ENCODE measurements at regions not wholly inside any gene's neighbourhood (a gene's known extent, or its start where the extent isn't known, plus 50 kb on each side); places are given as distances from the start of the nearest gene placed in this dataset.
"Not testable (repeated sequence)": the region's sequence is repeated elsewhere in the genome, so short reads cannot be mapped to it uniquely, and the experiment has no call there.

- H3K9me3 ChIP-seq (ENCODE audit: low read depth, low read length, poor library complexity, severe bottlenecking), result no peaks in the 10 kb centered on the region
- intact Hi-C loops (cut with micrococcal nuclease; ENCODE audit: unreplicated experiment), result no loop called here
- H3K27ac ChIP-seq (ENCODE audit: low read depth, low read length, poor library complexity, severe bottlenecking), result no peak overlapping the region
- H3K36me3 ChIP-seq (ENCODE audit: insufficient read depth, low read length, poor library complexity, severe bottlenecking), result no peaks in the 10 kb centered on the region
- POLR2A ChIA-PET (ENCODE audit: low non-redundant PET), result no interaction called here
- CTCF ChIA-PET, result no interaction called here
- H3K27me3 ChIP-seq (replicated peaks; ENCODE audit: insufficient read depth, low read depth, low read length, poor library complexity), result peaks cover 8% of the 10 kb centered on the region
- no peak overlapping the region for H3K4me3 ChIP-seq (ENCODE audit: low read depth, low read length, poor library complexity, severe bottlenecking)
- no peaks in the 10 kb centered on the region for H3K4me1 ChIP-seq (ENCODE audit: insufficient read depth, low read length, poor library complexity, severe bottlenecking)
- no TSS peak for BruUV-seq (replicated peaks)
- TF ChIP-seq EZH2 (IDR thresholded peaks at IDR 0.05; ENCODE audit: borderline replicate concordance, low read depth, low read length, poor library complexity, severe bottlenecking), result no peak
- TF ChIP-seq CTCF (conservative IDR thresholded peaks at IDR 0.05; ENCODE audit: low read depth, low read length), result no peak
- no peak for DNase-seq (ENCODE audit: low spot score)
Observed at GRCh38 chr5:136563489-136563888, 198.1 kb upstream of the TRPC7 start.

DNA sequence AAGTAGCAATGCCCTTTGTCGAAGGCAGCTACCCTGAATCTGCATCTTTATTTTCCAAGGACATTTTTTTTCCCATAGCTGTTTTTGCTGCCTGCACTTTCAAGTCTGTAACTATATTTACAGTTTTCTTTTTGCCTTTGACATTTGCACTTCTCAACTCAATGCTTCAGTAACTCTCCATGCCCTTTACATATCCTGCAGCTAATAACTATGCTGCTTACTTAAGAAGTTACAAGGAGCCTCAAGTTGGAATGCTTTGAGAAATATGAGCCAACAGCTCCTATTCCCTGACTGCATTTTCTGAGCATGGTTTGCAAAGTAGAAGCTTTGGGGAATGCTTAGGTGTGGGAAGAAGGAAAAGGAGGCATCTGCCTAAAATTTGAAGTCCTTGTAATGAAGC is 194.8 kb upstream of the TRPC7 start:
- ChIA-PET CTCF (no interaction called here), POLR2A (ENCODE audit: low non-redundant PET) (no interaction called here)
- Histone ChIP-seq H3K27me3 (replicated peaks; ENCODE audit: insufficient read depth, low read depth, low read length, poor library complexity) (peaks cover 8% of the 10 kb centered on the region), H3K9me3 (ENCODE audit: low read depth, low read length, poor library complexity, severe bottlenecking) (no peaks in the 10 kb centered on the region), H3K27ac (ENCODE audit: low read depth, low read length, poor library complexity, severe bottlenecking) (no peak overlapping the region), H3K36me3 (ENCODE audit: insufficient read depth, low read length, poor library complexity, severe bottlenecking) (no peaks in the 10 kb centered on the region), H3K4me3 (ENCODE audit: low read depth, low read length, poor library complexity, severe bottlenecking) (no peak overlapping the region), H3K4me1 (ENCODE audit: insufficient read depth, low read length, poor library complexity, severe bottlenecking) (no peaks in the 10 kb centered on the region)
- no peak for DNase-seq (ENCODE audit: low spot score)
- BruUV-seq (replicated peaks), result no TSS peak
- intact Hi-C loops (cut with micrococcal nuclease; ENCODE audit: unreplicated experiment), result no loop called here
- TF ChIP-seq CTCF (conservative IDR thresholded peaks at IDR 0.05; ENCODE audit: low read depth, low read length) (no peak), EZH2 (IDR thresholded peaks at IDR 0.05; ENCODE audit: borderline replicate concordance, low read depth, low read length, poor library complexity, severe bottlenecking) (no peak)

GRCh38 chr5:136559651-136560050 is 194.3 kb upstream of the TRPC7 start:
- Histone ChIP-seq H3K4me3 (ENCODE audit: low read depth, low read length, poor library complexity, severe bottlenecking) (no peak overlapping the region), H3K4me1 (ENCODE audit: insufficient read depth, low read length, poor library complexity, severe bottlenecking) (no peaks in the 10 kb centered on the region), H3K27ac (ENCODE audit: low read depth, low read length, poor library complexity, severe bottlenecking) (no peak overlapping the region), H3K9me3 (ENCODE audit: low read depth, low read length, poor library complexity, severe bottlenecking) (no peaks in the 10 kb centered on the region), H3K36me3 (ENCODE audit: insufficient read depth, low read length, poor library complexity, severe bottlenecking) (no peaks in the 10 kb centered on the region), H3K27me3 (replicated peaks; ENCODE audit: insufficient read depth, low read depth, low read length, poor library complexity) (peaks cover 8% of the 10 kb centered on the region)
- CTCF ChIA-PET, result no interaction called here
- DNase-seq (ENCODE audit: low spot score), result no peak
- no TSS peak for BruUV-seq (replicated peaks)
- TF ChIP-seq CTCF (conservative IDR thresholded peaks at IDR 0.05; ENCODE audit: low read depth, low read length), result no peak
- TF ChIP-seq EZH2 (IDR thresholded peaks at IDR 0.05; ENCODE audit: borderline replicate concordance, low read depth, low read length, poor library complexity, severe bottlenecking), result no peak
- POLR2A ChIA-PET (ENCODE audit: low non-redundant PET), result no interaction called here
- intact Hi-C loops (cut with micrococcal nuclease; ENCODE audit: unreplicated experiment), result no loop called here

GRCh38 chr5:136547096-136547495 is 181.8 kb upstream of the TRPC7 start:
- intact Hi-C loops (cut with micrococcal nuclease; ENCODE audit: unreplicated experiment); H3K4me3 ChIP-seq (ENCODE audit: low read depth, low read length, poor library complexity, severe bottlenecking); H3K27me3 ChIP-seq (replicated peaks; ENCODE audit: insufficient read depth, low read depth, low read length, poor library complexity); POLR2A ChIA-PET (ENCODE audit: low non-redundant PET); H3K27ac ChIP-seq (ENCODE audit: low read depth, low read length, poor library complexity, severe bottlenecking); CTCF ChIA-PET; DNase-seq (ENCODE audit: low spot score); H3K4me1 ChIP-seq (ENCODE audit: insufficient read depth, low read length, poor library complexity, severe bottlenecking); H3K36me3 ChIP-seq (ENCODE audit: insufficient read depth, low read length, poor library complexity, severe bottlenecking); H3K9me3 ChIP-seq (ENCODE audit: low read depth, low read length, poor library complexity, severe bottlenecking); BruUV-seq (replicated peaks): not testable (repeated sequence)

- H3K27me3 ChIP-seq (replicated peaks; ENCODE audit: insufficient read depth, low read depth, low read length, poor library complexity); BruUV-seq (replicated peaks); POLR2A ChIA-PET (ENCODE audit: low non-redundant PET); intact Hi-C loops (cut with micrococcal nuclease; ENCODE audit: unreplicated experiment); H3K27ac ChIP-seq (ENCODE audit: low read depth, low read length, poor library complexity, severe bottlenecking); H3K36me3 ChIP-seq (ENCODE audit: insufficient read depth, low read length, poor library complexity, severe bottlenecking); H3K9me3 ChIP-seq (ENCODE audit: low read depth, low read length, poor library complexity, severe bottlenecking); H3K4me1 ChIP-seq (ENCODE audit: insufficient read depth, low read length, poor library complexity, severe bottlenecking); H3K4me3 ChIP-seq (ENCODE audit: low read depth, low read length, poor library complexity, severe bottlenecking); CTCF ChIA-PET; DNase-seq (ENCODE audit: low spot score): not testable (repeated sequence)
Observed at GRCh38 chr5:136546441-136546840, 181.1 kb upstream of the TRPC7 start.

- H3K27me3 ChIP-seq (replicated peaks; ENCODE audit: insufficient read depth, low read depth, low read length, poor library complexity), result peaks cover 15% of the 10 kb centered on the region
- DNase-seq (ENCODE audit: low spot score); H3K9me3 ChIP-seq (ENCODE audit: low read depth, low read length, poor library complexity, severe bottlenecking); BruUV-seq (replicated peaks); H3K36me3 ChIP-seq (ENCODE audit: insufficient read depth, low read length, poor library complexity, severe bottlenecking); intact Hi-C loops (cut with micrococcal nuclease; ENCODE audit: unreplicated experiment); CTCF ChIA-PET; H3K27ac ChIP-seq (ENCODE audit: low read depth, low read length, poor library complexity, severe bottlenecking); H3K4me3 ChIP-seq (ENCODE audit: low read depth, low read length, poor library complexity, severe bottlenecking); H3K4me1 ChIP-seq (ENCODE audit: insufficient read depth, low read length, poor library complexity, severe bottlenecking); POLR2A ChIA-PET (ENCODE audit: low non-redundant PET): not testable (repeated sequence)
Observed at GRCh38 chr5:136545031-136545430, 179.7 kb upstream of the TRPC7 start.

All from A673 (cell line).